OCI-LY3 (cell line): ENCODE measurements at regions not wholly inside any gene's neighbourhood (a gene's known extent, or its start where the extent isn't known, plus 50 kb on each side); places are given as distances from the start of the nearest gene placed in this dataset.

ENCODE experiments used
- EZH2phosphoT487 ChIP-seq: fragments of 200-600 bp; shearing (Covaris generic); IDR thresholded peaks from 2 replicates; pipeline ENCODE4 v1.6.1; 2018; ENCODE audit warnings: antibody characterized with exemption, mixed run types, low read depth
- TF ChIP-seq, protein P1 (sequence below): fragments of 200-600, 300-600 bp; sonication (generic); IDR thresholded peaks from 2 replicates; pipeline ENCODE4 v1.5.1; 2014; ENCODE audit warnings: antibody characterized with exemption, low read length, low read depth

DNA sequence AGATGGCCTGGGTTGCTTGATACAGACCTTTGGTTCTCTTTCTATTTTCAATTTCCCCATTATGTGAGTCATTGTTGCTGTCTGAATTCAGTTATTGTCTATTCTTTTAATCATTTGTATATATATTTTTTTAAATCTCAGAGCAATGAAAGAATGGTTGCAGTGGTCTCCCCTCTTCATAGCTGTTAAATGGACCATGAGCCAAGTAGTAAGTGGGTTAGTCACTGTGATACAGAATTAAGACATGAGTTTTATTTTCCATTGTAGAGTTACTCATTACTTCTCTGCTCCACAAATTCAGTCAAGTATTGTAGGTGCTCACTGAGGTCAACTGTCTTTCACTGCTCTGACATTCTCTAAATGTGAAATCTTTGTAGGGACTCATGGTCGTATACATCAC, 174.6 kb upstream of the GRAMD2B start:
- TF ChIP-seq, protein P1, sequence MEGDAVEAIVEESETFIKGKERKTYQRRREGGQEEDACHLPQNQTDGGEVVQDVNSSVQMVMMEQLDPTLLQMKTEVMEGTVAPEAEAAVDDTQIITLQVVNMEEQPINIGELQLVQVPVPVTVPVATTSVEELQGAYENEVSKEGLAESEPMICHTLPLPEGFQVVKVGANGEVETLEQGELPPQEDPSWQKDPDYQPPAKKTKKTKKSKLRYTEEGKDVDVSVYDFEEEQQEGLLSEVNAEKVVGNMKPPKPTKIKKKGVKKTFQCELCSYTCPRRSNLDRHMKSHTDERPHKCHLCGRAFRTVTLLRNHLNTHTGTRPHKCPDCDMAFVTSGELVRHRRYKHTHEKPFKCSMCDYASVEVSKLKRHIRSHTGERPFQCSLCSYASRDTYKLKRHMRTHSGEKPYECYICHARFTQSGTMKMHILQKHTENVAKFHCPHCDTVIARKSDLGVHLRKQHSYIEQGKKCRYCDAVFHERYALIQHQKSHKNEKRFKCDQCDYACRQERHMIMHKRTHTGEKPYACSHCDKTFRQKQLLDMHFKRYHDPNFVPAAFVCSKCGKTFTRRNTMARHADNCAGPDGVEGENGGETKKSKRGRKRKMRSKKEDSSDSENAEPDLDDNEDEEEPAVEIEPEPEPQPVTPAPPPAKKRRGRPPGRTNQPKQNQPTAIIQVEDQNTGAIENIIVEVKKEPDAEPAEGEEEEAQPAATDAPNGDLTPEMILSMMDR: no peak
- TF ChIP-seq EZH2phosphoT487: no peak
